CD4-positive, alpha-beta T cell treated with Interleukin-4 for 1 hour (primary cell): ENCODE measurements at regions not wholly inside any gene's neighbourhood (a gene's known extent, or its start where the extent isn't known, plus 50 kb on each side); places are given as distances from the start of the nearest gene placed in this dataset.
"Not testable (repeated sequence)": the region's sequence is repeated elsewhere in the genome, so short reads cannot be mapped to it uniquely, and the experiment has no call there.

Experiments used
- DNase-seq, 2 donors: peaks; one replicate each; pipeline ENCODE4 v3.0.0-alpha.2; 2020 to 2022

DNA sequence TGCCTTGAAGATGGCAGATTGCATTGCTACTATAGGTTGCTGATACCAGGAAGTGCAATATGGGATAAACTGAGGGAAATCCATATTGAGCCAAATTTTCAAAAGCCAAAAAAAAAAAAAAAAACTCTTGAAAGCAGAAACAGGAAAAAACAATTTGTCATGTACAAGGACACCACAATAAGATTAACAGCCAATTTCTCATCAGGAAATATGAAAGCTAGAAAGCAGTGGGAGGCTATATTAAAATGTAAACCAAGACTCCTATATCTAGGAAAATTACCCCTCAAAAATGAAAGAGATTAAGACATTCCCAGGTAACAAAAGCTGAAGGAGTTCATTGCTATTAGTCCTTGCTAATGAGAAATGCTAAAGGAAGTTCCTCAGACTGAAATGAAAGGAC, 462.8 kb upstream of the DPH6 start:
- no peak for DNase-seq

GRCh38 chr15:36024031-36024688, 478.2 kb upstream of the DPH6 start:
- no peak for DNase-seq

- DNase-seq: no peak
Observed at GRCh38 chr15:36026627-36027283, 480.8 kb upstream of the DPH6 start.

- DNase-seq: no peak
Observed at GRCh38 chr15:36029606-36030210, 483.7 kb upstream of the DPH6 start.

- no peak for DNase-seq
Observed at GRCh38 chr15:36039996-36040572, 494.1 kb upstream of the DPH6 start.

DNA sequence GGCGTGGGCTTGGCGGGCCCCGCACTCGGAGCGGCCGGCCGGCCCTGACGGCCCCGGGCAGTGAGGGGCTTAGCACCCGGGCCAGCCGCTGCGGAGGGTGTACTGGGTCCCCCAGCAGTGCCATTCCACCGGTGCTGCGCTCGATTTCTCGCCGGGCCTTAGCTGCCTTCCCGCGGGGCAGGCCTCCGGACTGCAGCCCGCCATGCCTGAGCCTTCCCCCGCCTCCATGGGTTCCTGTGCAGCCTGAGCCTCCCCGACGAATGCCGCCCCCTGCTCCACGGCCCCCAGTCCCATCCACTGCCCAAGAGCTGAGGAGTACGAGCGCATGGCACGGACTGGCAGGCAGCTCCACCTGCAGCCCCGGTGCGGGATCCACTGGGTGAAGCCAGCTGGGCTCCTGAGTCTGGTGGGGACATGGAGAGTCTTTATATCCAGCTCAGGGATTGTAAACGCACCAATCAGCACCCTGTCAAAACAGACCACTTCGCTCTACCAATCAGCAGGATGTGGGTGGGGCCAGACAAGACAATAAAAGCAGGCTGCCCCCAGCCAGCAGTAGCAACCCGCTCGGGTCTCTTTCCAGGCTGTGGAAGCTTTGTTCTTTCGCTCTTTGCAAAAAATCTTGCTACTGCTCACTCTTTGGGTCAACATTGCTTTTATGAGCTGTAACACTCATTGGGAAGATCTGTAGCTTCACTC, 501.2 kb upstream of the DPH6 start:
- DNase-seq: not testable (repeated sequence)

- DNase-seq: no peak
Observed at GRCh38 chr15:36050899-36051298, 504.9 kb upstream of the DPH6 start.

DNA sequence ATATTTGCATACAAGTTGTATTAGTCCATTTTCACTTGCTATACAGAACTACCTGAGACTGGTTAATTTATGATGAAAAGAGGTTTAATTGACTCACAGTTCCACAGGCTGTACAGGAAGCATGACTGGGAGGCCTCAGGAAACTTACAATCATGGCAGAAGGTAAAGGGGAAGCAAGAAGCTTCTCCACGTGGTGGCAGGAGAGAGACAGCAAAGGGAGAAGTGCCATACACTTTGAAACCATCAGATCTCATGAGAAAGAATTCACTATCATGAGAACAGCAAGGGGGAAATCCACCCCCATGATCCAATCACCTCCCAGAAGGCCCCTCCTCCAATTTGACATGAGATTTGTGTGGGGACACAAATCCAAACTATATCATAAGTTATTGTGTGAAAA, 506.7 kb upstream of the DPH6 start:
- not testable (repeated sequence) for DNase-seq

- no peak for DNase-seq
Observed at GRCh38 chr15:36053746-36054145, 507.8 kb upstream of the DPH6 start.

- no peak for DNase-seq
Observed at GRCh38 chr15:36059596-36059995, 513.6 kb upstream of the DPH6 start.

DNA sequence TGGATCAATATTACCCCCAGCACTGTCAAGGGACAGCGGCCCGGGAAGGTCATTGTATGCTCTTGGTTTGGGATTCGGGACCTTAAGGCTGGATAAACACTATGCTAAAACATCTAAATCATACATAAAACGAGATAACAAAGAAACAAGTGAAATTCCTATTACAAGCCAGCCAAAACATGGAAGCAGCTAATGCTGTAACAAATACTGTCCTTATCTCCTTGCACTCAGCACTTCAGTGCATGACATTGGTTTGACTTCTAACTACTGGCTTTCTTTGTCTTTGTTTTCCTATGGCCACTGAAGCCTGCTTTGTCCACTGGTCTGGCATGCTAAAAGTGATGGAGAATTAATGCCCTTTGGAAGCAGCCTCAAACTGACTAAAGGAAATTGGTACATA, 516.4 kb upstream of the DPH6 start:
- no peak for DNase-seq

DNA sequence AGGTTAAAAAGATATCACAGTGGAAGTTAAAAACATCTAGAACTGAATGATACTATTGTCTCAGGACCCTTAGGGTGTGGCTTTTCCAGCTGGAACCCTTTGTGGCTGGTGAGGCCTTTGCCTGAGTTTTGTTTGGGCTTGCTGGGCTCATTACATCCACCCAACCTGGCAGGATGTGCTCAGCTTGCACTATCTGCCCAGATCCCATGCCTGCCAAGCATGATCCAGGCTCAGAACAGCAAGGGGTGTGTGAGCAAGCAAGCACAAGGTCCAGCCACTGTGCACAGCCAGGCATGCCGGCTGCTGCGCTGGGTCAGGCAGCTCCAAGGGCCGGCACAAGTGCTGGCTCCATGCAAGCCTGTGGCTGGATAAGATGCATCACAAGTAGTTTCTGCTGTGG, 512.7 kb upstream of the CDIN1 start:
- no peak for DNase-seq

- DNase-seq: no peak
Observed at GRCh38 chr15:36067483-36068274, 511.7 kb upstream of the CDIN1 start.

- no peak for DNase-seq
Observed at GRCh38 chr15:36075333-36075732, 504.1 kb upstream of the CDIN1 start.

DNA sequence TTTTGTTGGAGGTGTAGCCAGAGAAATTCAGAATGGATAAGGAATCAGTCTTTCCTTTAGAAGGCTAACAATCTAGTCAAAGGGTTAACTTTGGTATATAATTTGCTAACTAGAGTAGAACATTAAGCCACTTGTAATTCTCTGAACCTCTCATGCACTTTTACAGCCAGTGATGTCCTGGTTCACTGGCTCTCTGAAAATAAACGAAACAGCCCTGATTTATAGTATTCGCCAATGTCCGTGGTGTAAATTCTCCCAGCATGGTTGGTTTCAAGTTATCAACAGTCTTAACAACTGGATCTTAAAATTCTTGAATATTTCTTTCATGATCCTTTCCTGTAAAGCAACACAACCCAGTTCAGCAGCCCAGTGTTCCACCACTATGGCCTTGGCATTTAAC, 500.4 kb upstream of the CDIN1 start:
- DNase-seq: no peak

GRCh38 chr15:36080759-36081158, 498.7 kb upstream of the CDIN1 start:
- no peak for DNase-seq

DNA sequence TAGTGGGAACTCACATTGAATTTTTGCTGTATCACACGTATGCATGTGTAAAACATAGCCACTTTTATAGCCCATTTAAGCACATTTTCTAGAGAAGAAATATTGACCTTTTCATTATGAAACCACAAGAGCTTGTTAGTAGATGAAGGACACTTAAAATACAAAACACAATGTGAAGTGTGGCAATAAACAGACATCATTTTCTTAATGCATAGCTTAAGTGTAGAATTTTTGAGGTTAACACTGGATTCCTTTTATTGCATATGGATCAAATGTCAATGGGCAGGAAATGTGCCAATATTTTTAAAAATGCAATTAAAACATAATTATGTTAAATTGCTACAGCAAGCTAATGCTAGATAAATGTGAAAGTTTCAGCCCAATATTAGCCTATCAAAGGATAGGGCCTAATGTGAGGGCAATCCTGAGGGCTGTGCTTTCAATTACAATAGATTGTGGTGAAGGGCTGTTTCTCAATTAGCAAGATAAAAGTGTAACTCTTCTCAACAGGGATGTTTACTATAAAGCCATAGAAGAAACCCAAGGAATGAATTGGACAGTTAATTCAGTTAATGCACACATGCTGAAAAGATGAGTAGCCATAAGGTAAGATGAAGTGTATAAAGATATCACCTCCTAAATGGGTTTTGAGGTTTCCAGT, 489.0 kb upstream of the CDIN1 start:
- no peak for DNase-seq

GRCh38 chr15:36106640-36107335, 472.6 kb upstream of the CDIN1 start:
- no peak for DNase-seq

DNA sequence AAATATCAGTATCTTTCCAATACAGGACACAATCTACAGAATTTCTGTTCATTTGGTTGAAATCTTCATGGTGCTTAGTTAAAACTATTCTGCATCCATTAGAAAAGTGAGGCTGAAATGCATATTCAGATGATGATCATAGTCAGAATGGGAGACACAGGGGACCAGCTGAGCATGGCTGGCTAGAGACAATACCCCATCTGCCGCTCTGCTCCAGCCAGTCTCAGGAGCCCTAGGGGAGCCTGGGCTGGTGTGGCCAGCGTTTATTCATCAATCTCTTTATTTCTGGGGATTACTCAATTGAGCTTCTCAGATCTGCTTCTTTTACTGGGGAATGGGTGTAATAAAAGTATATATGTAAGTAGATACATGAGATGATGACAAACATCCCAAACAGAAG, 470.9 kb upstream of the CDIN1 start:
- DNase-seq: no peak

DNA sequence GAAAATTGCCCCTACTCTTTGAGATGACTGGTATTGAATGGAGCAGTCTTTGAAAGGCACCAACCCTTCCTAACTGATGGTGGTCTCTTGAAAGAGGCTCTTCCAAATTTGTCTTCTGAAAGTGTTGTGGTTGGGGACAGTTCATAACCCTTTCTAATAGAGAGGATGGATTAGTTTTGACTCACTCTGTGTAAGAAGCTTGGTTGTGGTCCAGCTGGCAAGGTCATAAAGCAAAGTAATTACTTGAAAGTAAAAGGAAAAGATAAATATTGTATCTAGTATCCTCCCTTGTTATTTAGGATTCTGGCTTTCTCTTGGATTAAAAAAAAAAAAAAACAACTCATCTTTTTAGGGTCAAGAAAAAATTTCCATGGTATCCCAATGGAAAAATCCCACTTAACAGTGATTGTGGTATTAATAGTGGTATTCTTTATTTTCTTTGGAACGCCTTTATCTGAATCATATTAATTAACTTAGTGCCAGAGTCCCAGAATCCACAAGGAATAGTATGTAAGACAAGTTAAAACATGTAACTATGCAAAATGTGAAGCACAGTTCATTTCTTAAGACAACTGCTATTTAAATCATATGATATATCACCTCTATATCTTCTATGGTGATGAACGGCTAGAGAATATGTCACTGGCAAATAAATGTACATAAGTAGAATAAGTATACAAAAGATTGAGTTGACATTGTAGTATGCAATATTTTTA, 469.3 kb upstream of the CDIN1 start:
- no peak for DNase-seq

DNA sequence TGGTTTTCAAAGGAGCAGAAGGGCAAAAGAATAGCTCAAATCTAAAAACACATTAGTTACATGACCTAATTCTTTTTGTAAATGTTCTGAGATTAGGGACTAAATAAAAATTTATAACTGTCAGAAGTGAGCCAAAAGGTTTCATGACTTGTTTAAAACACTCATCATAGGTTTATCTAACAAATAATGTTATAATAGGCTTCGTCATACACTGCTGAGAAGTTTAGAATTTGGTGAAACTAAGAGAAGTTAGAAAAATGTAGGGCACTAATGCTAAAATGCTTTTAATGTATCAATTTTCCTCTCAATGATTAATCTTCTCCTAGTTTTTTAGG, 468.8 kb upstream of the CDIN1 start:
- no peak for DNase-seq
